ENCODE measurements at regions not wholly inside any gene's neighbourhood (a gene's known extent, or its start where the extent isn't known, plus 50 kb on each side); places are given as distances from the start of the nearest gene placed in this dataset.

- H3K27ac ChIP-seq (ENCODE audit: low read depth, low read length), result peak overlapping the region; percentile 76
- peak overlapping the region; percentile 53 for H2AFZ ChIP-seq (ENCODE audit: low read depth, low read length)
These were observed 143.4 kb downstream of the UBE2E3 start for GRCh38 chr2:181123798-181124231.

GRCh38 chr2:181124497-181124896, 144.1 kb downstream of the UBE2E3 start:
- Histone ChIP-seq H3K79me2 (ENCODE audit: insufficient read depth, low read length) (no peaks in the 10 kb centered on the region), H3K4me3 (ENCODE audit: insufficient read depth, low read depth, low read length) (no peak overlapping the region), H3K9ac (ENCODE audit: low read length) (peak overlapping the region; percentile 42), H3K27ac (ENCODE audit: low read depth, low read length) (peak overlapping the region; percentile 76), H3K4me1 (ENCODE audit: insufficient read depth, low read length) (peaks cover 10% of the 10 kb centered on the region), H3K9me3 (ENCODE audit: insufficient read depth, low read depth, low read length) (no peaks in the 10 kb centered on the region), H3K4me2 (ENCODE audit: low read length) (peak overlapping the region; percentile 60), H2AFZ (ENCODE audit: low read depth, low read length) (peak overlapping the region; percentile 8), H3K36me3 (ENCODE audit: insufficient read depth, low read length) (no peaks in the 10 kb centered on the region), H4K20me1 (ENCODE audit: insufficient read depth, low read length) (no peaks in the 10 kb centered on the region), H3K27me3 (ENCODE audit: insufficient read depth, low read length) (no peaks in the 10 kb centered on the region)
- H3K27ac Mint-ChIP-seq (ENCODE audit: unreplicated experiment), result peak overlapping the region; percentile 73
- H3K4me3 Mint-ChIP-seq (ENCODE audit: unreplicated experiment), result no peak overlapping the region
- TF ChIP-seq EZH2 (IDR thresholded peaks at IDR 0.05; ENCODE audit: insufficient read depth, low read length) (no peak), CTCF (IDR thresholded peaks at IDR 0.05; ENCODE audit: insufficient read depth, low read depth, low read length) (no peak)
- H3K27me3 Mint-ChIP-seq (ENCODE audit: low read depth, unreplicated experiment), result no peaks in the 10 kb centered on the region
- DNase-seq (ENCODE audit: low read depth) (peak; percentile 24), FAIRE-seq (peak; percentile 26)
- no peaks in the 10 kb centered on the region for H3K9me3 Mint-ChIP-seq (ENCODE audit: unreplicated experiment)
- peaks cover 15% of the 10 kb centered on the region for H3K4me1 Mint-ChIP-seq (ENCODE audit: low read depth, unreplicated experiment)
- H3K36me3 Mint-ChIP-seq (ENCODE audit: low read depth, unreplicated experiment), result no peaks in the 10 kb centered on the region

More at GRCh38 chr2:181123798-181124231, 143.4 kb downstream of the UBE2E3 start:
- H3K36me3 Mint-ChIP-seq (ENCODE audit: low read depth, unreplicated experiment), result no peaks in the 10 kb centered on the region
- H3K79me2 ChIP-seq (ENCODE audit: insufficient read depth, low read length), result no peaks in the 10 kb centered on the region
- DNase-seq (ENCODE audit: low read depth) (peak; percentile 28), FAIRE-seq (peak; percentile 5)
- H3K9me3 ChIP-seq (ENCODE audit: insufficient read depth, low read depth, low read length), result no peaks in the 10 kb centered on the region
- no peaks in the 10 kb centered on the region for H3K27me3 ChIP-seq (ENCODE audit: insufficient read depth, low read length)
- no peaks in the 10 kb centered on the region for H3K27me3 Mint-ChIP-seq (ENCODE audit: low read depth, unreplicated experiment)
- H3K4me1 ChIP-seq (ENCODE audit: insufficient read depth, low read length), result peaks cover 10% of the 10 kb centered on the region
- no peaks in the 10 kb centered on the region for H3K9me3 Mint-ChIP-seq (ENCODE audit: unreplicated experiment)
- TF ChIP-seq EZH2 (IDR thresholded peaks at IDR 0.05; ENCODE audit: insufficient read depth, low read length), result no peak
- no peak for TF ChIP-seq CTCF (IDR thresholded peaks at IDR 0.05; ENCODE audit: insufficient read depth, low read depth, low read length)
- H3K4me1 Mint-ChIP-seq (ENCODE audit: low read depth, unreplicated experiment), result peaks cover 15% of the 10 kb centered on the region
- peak overlapping the region; percentile 60 for H3K4me2 ChIP-seq (ENCODE audit: low read length)
- peak overlapping the region; percentile 91 for H3K27ac Mint-ChIP-seq (ENCODE audit: unreplicated experiment)
- H3K4me3 Mint-ChIP-seq (ENCODE audit: unreplicated experiment), result peak overlapping the region; percentile 15
- H3K36me3 ChIP-seq (ENCODE audit: insufficient read depth, low read length), result no peaks in the 10 kb centered on the region
- H3K4me3 ChIP-seq (ENCODE audit: insufficient read depth, low read depth, low read length), result no peak overlapping the region
- H3K9ac ChIP-seq (ENCODE audit: low read length), result peak overlapping the region; percentile 16
- H4K20me1 ChIP-seq (ENCODE audit: insufficient read depth, low read length), result no peaks in the 10 kb centered on the region

- DNase-seq (ENCODE audit: low read depth) (no peak), FAIRE-seq (no peak)
- Histone ChIP-seq H3K9ac (ENCODE audit: low read length) (no peak overlapping the region), H3K27me3 (ENCODE audit: insufficient read depth, low read length) (no peaks in the 10 kb centered on the region), H4K20me1 (ENCODE audit: insufficient read depth, low read length) (no peaks in the 10 kb centered on the region), H3K4me2 (ENCODE audit: low read length) (no peak overlapping the region), H3K36me3 (ENCODE audit: insufficient read depth, low read length) (no peaks in the 10 kb centered on the region), H3K27ac (ENCODE audit: low read depth, low read length) (peak overlapping the region; percentile 76), H3K4me1 (ENCODE audit: insufficient read depth, low read length) (peaks cover 10% of the 10 kb centered on the region), H3K79me2 (ENCODE audit: insufficient read depth, low read length) (no peaks in the 10 kb centered on the region), H2AFZ (ENCODE audit: low read depth, low read length) (no peak overlapping the region), H3K9me3 (ENCODE audit: insufficient read depth, low read depth, low read length) (no peaks in the 10 kb centered on the region), H3K4me3 (ENCODE audit: insufficient read depth, low read depth, low read length) (no peak overlapping the region)
- peaks cover 15% of the 10 kb centered on the region for H3K4me1 Mint-ChIP-seq (ENCODE audit: low read depth, unreplicated experiment)
- H3K4me3 Mint-ChIP-seq (ENCODE audit: unreplicated experiment), result no peak overlapping the region
- TF ChIP-seq CTCF (IDR thresholded peaks at IDR 0.05; ENCODE audit: insufficient read depth, low read depth, low read length) (no peak), EZH2 (IDR thresholded peaks at IDR 0.05; ENCODE audit: insufficient read depth, low read length) (no peak)
- no peaks in the 10 kb centered on the region for H3K9me3 Mint-ChIP-seq (ENCODE audit: unreplicated experiment)
- no peak overlapping the region for H3K27ac Mint-ChIP-seq (ENCODE audit: unreplicated experiment)
- no peaks in the 10 kb centered on the region for H3K27me3 Mint-ChIP-seq (ENCODE audit: low read depth, unreplicated experiment)
- H3K36me3 Mint-ChIP-seq (ENCODE audit: low read depth, unreplicated experiment), result no peaks in the 10 kb centered on the region
These were observed 145.0 kb downstream of the UBE2E3 start for GRCh38 chr2:181125359-181125758.

Data from astrocyte (in vitro differentiated cells and primary cell).